HG02763 (cell line): ENCODE measurements at regions not wholly inside any gene's neighbourhood (a gene's known extent, or its start where the extent isn't known, plus 50 kb on each side); places are given as distances from the start of the nearest gene placed in this dataset.
"Not testable (repeated sequence)": the region's sequence is repeated elsewhere in the genome, so short reads cannot be mapped to it uniquely, and the experiment has no call there.

Source experiments
- ATAC-seq: cut with Tn5 transposase; IDR thresholded peaks from one replicate; pipeline ENCODE4 v1.9.1; 2021; ENCODE audit warnings: mild to moderate bottlenecking, moderate library complexity; ENCODE audit not compliant: unreplicated experiment

DNA sequence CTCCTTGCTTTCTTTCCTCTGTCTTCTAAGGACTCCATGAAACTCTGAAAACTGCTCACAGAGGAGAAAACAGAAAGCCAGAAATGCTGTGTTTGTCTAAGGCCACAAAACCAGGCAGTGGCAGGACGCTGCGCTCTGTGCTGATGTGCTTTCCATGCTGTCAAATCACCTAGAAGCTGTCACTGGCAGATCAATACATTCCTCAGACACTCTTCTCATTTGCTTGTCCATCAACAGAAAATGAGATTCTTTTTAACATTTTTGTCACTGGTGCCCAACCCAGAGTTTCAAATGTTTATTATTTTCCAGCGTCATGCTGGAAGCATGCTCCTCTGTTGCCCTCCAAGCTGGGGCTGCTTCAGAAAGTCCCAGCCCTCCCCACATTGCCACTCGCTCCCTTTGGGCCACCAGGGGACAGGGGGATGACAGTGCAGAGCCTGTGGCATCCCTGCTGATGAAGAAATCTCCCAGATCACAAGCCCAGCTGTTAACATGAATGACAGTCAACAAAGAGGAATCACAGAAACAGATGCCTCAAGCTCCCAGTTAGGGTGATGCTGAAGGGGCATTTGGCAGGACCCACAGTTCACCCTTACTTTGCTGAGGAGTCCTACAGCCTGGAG is 117.5 kb upstream of the MEIS1 start:
- ATAC-seq = no peak

DNA sequence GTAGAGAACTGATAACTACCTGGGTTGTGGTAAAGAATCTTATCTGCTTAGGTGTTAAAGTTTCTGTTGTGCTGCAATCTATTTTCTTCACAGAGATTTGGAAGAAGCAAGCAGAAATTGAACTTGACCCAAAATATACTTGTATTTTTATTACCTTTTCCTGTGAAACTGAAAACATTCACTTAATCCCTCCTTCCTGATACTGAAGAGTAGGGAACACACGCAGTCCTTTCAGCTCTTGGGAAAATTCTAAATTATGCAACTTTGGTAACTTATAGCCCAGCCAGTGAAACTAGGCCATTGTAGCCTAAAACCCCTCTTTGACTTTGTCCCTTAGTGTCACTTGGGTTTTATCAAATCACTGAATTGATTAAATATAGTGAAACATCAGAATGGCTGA is 128.4 kb upstream of the MEIS1 start:
- no peak for ATAC-seq

DNA sequence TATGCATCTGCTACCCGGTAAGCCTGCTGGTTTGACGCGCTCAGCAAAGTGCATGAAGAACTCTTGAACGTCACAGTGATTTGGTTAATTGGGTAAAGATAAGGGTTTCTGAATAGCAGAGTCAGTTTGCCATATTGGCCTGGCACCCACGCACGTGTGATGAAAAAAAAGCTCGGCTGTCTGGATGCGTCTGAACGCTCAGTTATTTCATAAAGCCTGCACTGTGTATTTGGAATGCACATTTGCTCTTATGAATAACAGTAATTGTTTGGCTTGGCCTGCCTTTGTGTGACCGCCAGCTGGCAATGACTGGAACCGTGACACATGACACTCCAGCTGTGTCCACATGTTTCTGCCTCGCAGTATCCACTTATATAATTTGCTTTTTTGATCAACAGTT is 129.2 kb upstream of the MEIS1 start:
- no peak for ATAC-seq

GRCh38 chr2:66303471-66303870 is 131.5 kb upstream of the MEIS1 start:
- no peak for ATAC-seq

DNA sequence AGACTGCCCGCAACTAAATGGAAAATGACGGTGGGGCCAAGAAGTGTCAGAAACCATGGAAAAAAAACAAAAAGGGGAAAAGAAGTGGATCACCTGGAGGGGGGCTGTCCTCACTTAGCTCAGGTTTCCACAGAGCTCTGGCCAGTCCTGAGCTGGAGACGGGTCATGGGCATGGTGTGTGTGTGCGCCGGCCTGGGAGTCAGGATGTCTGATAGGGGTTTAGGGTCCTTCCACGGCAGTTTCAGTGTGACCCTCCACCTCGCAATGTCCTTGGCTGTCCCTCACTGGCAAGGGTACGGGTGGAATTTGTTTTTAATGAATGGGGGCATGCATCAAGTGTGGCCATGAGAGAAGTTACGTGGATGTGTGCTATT is 133.2 kb upstream of the MEIS1 start:
- ATAC-seq = no peak

- ATAC-seq = no peak
Observed at GRCh38 chr2:66301022-66301766, 133.7 kb upstream of the MEIS1 start.

- ATAC-seq = no peak
Observed at GRCh38 chr2:66283787-66284186, 151.1 kb upstream of the MEIS1 start.

DNA sequence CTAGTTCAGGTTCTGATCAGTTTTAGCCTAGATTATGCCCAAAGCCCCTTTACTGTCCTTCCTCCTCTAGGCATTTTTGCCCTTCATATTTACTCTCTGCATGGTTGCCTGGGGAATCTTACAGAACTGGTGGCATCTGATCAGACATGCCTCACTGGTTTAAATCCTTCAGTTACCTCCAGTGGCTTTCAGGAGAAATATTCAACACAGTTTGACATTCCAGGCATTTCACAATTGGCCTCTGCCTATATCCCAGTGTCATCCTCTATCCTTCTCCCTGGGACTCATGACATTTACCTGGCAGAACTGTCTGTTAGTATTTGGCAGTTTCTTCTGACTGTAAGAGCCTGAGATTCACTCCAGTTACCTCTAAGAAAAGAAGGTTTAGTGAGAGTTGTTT is 152.9 kb upstream of the MEIS1 start:
- no peak for ATAC-seq

DNA sequence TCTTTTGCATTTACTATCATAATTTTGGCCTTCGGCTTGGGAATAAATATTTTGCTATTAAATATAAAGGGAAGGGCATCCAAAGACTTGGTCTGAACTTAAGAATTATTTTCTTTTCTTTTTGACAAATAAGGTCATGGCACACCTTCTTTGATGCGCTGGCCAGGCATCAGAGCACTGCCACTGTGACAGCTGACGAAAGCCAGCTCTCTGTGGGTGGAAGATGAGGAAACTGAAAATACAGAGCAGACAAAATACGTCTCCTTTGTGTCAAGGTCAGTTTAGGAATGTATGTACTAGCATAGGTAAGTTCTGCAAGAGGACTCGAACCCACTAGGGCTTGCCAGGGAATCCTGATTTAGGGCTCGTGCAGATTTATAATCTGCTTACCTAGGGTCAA is 155.9 kb upstream of the MEIS1 start:
- ATAC-seq = no peak

DNA sequence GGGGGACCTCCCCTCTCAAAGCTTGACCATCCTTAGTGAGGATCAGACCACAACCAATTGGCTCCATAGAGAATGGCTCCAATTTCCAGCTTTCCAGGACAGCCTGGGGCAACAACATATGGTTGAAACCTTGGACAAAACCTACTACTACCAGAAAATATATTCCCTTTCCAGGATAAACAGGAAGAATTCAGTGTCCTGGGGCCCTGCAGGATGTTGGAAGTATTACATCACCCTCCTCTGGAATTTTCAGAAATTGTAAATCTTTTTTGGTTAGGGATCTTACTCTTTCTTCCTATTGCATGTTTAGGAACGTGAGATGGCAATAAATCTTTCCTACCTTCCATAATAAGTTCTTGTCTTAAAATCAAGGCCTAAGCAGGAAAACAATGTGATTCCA is 158.9 kb upstream of the MEIS1 start:
- no peak for ATAC-seq

- no peak for ATAC-seq
Observed at GRCh38 chr2:66273933-66274490, 160.9 kb upstream of the MEIS1 start.

GRCh38 chr2:66272751-66273150 is 162.2 kb upstream of the MEIS1 start:
- no peak for ATAC-seq

GRCh38 chr2:66271777-66272176 is 163.1 kb upstream of the MEIS1 start:
- ATAC-seq = no peak

GRCh38 chr2:66270247-66270646 is 164.7 kb upstream of the MEIS1 start:
- no peak for ATAC-seq

GRCh38 chr2:66269166-66269565 is 165.8 kb upstream of the MEIS1 start:
- no peak for ATAC-seq

GRCh38 chr2:66268756-66269155 is 166.2 kb upstream of the MEIS1 start:
- ATAC-seq = no peak

DNA sequence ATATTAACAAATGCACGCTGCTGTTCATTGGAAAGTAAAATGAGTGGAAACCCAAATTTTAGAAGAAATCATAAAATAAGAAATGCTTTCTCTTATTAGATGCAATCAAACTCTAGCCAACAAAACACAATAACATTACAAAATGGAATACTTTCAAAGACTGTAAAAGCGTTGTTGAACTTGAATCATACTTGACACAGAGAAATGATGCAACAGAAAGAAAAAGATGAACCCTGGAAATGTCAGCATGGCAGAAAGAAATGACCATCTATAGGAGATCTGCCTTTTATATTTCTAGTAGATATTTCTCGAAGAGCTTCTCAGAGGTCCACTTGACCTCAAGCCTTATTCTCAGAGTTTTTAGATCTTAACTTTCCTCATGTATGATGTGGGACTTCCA is 170.6 kb upstream of the MEIS1 start:
- no peak for ATAC-seq

- no peak for ATAC-seq
Observed at GRCh38 chr2:66255867-66256266, 179.1 kb upstream of the MEIS1 start.

GRCh38 chr2:66255136-66255535 is 179.8 kb upstream of the MEIS1 start:
- ATAC-seq = no peak

DNA sequence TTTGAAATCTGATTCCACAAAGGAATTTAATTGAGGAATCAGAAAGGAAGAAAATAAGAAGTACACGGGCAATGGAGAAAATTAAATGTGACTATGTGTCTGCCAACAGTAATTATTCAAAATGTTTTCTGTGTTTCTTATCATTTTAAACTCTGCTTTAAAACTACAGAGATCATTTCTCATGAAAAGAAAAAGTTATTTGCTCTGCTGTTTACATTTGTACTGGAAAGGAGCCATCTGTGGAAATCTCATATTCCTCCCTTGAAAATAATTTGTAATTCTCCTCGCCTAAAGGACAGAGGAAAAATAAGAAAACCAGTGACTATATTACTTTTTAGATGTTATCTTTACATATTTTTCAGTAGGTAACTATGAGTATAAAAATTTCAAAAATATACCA is 181.9 kb upstream of the MEIS1 start:
- ATAC-seq = no peak

DNA sequence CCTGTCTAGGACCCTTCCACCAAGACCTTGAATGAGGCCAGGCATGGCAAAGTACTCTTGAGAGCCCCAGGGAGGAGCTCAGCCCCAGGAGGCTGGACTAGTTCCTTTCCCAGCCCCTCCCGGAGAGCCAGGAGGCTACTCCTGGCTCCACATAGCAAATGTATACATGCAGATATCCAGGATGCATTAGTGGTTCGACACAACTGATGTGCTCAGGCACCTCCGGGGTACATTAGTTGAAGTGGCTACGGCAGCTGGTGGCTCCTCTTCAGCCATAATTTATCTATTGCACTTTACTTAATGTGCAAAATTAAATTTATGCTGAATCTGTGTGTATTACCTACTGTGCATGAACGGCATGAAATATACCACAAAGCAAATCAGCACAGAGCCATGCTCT is 182.8 kb upstream of the MEIS1 start:
- ATAC-seq = no peak

DNA sequence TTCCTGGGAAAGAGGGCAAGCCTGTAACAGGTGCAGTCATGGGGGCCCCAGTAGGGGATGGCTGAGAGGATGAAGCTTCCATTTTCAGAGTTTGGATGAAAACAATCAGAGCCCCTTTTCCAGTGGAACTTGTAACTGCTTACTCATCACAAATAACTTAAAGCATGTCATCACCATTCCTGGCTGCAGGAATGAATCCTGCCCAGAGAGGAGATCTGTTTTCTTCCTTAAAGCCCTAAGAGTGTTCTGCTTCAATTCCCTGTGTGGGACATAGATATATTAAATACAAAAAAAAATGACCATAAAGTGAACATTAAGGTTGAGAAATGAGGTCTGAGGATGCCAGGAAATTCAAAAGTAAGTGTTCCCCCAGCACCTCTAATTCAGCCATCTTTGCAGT is 183.4 kb upstream of the MEIS1 start:
- no peak for ATAC-seq

GRCh38 chr2:66249089-66249488 is 185.8 kb upstream of the MEIS1 start:
- ATAC-seq = not testable (repeated sequence)
